Mesendoderm (in vitro differentiated cells): ENCODE measurements at regions not wholly inside any gene's neighbourhood (a gene's known extent, or its start where the extent isn't known, plus 50 kb on each side); places are given as distances from the start of the nearest gene placed in this dataset.
"Not testable (repeated sequence)": the region's sequence is repeated elsewhere in the genome, so short reads cannot be mapped to it uniquely, and the experiment has no call there.

Experiments
- DNase-seq: peaks from one replicate; pipeline ENCODE4 v3.0.0; 2013
- H2AK5ac ChIP-seq: 2 replicates; pipeline ENCODE4 v1.6.1; 2013; ENCODE audit warnings: low read length, inconsistent platforms
- H2BK120ac ChIP-seq: 2 replicates; pipeline ENCODE4 v1.6.1; 2013; ENCODE audit warnings: low read depth, mild to moderate bottlenecking, low read length, moderate library complexity, mixed read lengths
- H2BK15ac ChIP-seq: replicated peaks from 2 replicates; pipeline ENCODE4 v1.6.1; 2013; ENCODE audit warnings: low read depth, mild to moderate bottlenecking, moderate library complexity
- H2BK5ac ChIP-seq: 2 replicates; pipeline ENCODE4 v1.6.1; 2013; ENCODE audit warnings: low read length, inconsistent platforms
- H3K18ac ChIP-seq: 2 replicates; pipeline ENCODE4 v1.6.1; 2013; ENCODE audit warnings: mild to moderate bottlenecking, low read length, mixed read lengths
- H3K23ac ChIP-seq: one replicate; pipeline ENCODE4 v1.6.1; 2013; ENCODE audit warnings: low read length
- H3K27ac ChIP-seq: 2 replicates; pipeline ENCODE4 v1.5.1; 2013; ENCODE audit warnings: low read depth, mild to moderate bottlenecking, inconsistent platforms, low read length, moderate library complexity
- H3K27me3 ChIP-seq: 2 replicates; pipeline ENCODE4 v1.6.1; 2013; ENCODE audit warnings: low read length, control low read depth, mild to moderate bottlenecking, inconsistent platforms; ENCODE audit not compliant: insufficient read depth, poor library complexity
- H3K36me3 ChIP-seq: 2 replicates; pipeline ENCODE4 v1.6.1; 2013; ENCODE audit warnings: low read length, inconsistent platforms; ENCODE audit not compliant: control insufficient read depth, insufficient read depth
- H3K4ac ChIP-seq: one replicate; pipeline ENCODE4 v1.6.1; 2013; ENCODE audit warnings: low read depth, mild to moderate bottlenecking, low read length, moderate library complexity
- H3K4me1 ChIP-seq: 2 replicates; pipeline ENCODE4 v1.6.1; 2013; ENCODE audit warnings: low read depth, low read length, inconsistent platforms; ENCODE audit not compliant: control insufficient read depth
- H3K4me2 ChIP-seq: 2 replicates; pipeline ENCODE4 v1.6.1; 2013; ENCODE audit warnings: low read length
- H3K4me3 ChIP-seq: 2 replicates; pipeline ENCODE4 v1.5.1; 2013; ENCODE audit warnings: mild to moderate bottlenecking, low read length
- H3K56ac ChIP-seq: one replicate; pipeline ENCODE4 v1.6.1; 2013; ENCODE audit warnings: low read length
- H3K79me1 ChIP-seq: 2 replicates; pipeline ENCODE4 v1.6.1; 2013; ENCODE audit warnings: low read length, inconsistent platforms
- H3K79me2 ChIP-seq: 2 replicates; pipeline ENCODE4 v1.6.1; 2013; ENCODE audit warnings: mild to moderate bottlenecking, low read length; ENCODE audit not compliant: control insufficient read depth, insufficient read depth
- H3K9ac ChIP-seq: 2 replicates; pipeline ENCODE4 v1.6.1; 2013; ENCODE audit warnings: low read length, inconsistent platforms
- H4K5ac ChIP-seq: one replicate; pipeline ENCODE4 v1.6.1; 2013; ENCODE audit warnings: low read length
- H4K8ac ChIP-seq: one replicate; pipeline ENCODE4 v1.6.1; 2013; ENCODE audit warnings: low read depth, mild to moderate bottlenecking, control low read depth, low read length, moderate library complexity
- WGBS: extraction: QIAGEN DNeasy Blood & Tissue Kit; methylation state at CpG from one replicate; pipeline ENCODE4 v1.1.7; 2013; ENCODE audit warnings: low lambda C conversion rate, missing lambda C conversion rate; ENCODE audit not compliant: insufficient coverage; ENCODE audit errors: extremely low coverage; 5-methylcytosine and 5-hydroxymethylcytosine counted together

DNA sequence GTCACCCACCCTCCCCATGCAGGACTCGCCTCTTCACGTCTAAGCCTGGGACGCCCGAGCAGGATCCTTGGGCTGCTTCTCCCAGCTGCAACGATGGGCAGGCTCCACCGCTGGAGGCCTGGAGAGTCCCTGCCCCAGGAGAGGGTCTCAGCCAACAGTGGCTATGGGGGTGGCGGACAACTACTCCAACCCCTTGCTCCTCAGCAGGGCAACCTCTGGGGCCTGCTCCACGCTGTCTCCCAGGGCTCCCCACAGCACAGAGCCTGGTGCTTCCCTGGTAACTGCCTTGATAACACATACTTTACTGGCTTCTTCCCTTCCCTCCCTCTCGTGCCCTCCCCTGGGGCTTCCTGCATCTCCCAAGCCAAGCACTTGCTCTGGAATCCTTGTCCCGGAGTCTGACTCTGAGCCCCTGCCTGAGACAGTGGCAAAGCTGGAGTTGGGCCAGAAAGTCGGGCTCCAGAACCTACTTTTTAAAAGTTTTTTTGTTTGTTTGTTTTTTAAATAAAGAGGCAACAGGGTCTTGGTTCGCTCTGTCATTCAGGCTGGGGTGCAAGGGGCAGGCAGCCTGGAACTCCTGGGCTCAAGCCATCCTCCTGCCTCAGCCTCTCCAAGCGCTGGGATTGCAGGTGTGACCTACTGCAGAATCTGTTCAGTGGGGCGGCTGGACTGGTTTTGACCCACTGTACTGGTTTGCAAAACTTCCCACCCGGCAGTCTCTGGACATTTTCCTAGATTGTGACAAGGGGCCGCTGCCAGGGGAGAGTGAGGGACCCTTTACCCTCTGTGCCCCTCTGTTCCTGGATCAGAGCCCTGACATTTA is 99.4 kb downstream of the TNFRSF13B start:
- WGBS, result no CpG with 5 or more reads among the region's 16 CpGs
- no peak overlapping the region for H3K23ac ChIP-seq

DNA sequence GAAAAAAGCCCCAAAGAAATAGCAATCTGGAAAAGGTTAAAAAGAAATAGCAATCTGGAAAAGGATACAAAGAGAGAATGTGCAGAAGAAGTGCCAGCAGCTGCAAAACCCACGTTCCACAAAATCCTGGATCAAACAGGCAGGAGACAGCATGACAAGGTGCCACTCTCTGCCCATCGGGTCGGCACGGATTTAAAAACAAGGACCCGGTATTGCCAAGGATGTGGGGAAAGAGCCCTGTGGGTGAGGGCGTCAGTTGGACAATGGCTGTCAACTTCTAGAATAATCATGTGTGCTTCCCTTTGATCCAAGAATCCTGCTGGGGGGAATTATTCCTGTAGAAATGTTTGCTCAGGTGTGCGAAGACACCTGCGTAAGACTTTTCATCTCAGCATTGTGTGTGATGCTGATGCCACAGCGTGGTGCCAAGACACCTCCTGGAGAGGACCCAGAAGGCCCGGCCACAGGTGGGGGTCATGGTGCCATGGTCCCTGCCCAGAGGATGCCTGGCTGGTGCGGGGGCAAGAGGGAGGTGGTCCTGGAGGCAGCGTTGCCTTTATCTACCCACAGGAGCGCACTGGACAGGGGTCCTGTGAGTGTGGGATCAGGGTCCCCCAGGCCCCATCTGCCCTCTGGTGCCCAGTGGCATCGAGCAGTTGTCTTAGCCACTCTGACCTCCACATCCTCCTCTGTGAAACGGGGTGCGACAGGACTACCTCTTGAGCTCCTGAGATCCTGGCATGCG is 100.3 kb downstream of the TNFRSF13B start:
- H3K4me1 ChIP-seq, H3K27ac ChIP-seq, H3K4me3 ChIP-seq, H2BK15ac ChIP-seq, H3K79me1 ChIP-seq, H3K18ac ChIP-seq, H3K56ac ChIP-seq, H4K5ac ChIP-seq, DNase-seq, H3K23ac ChIP-seq, H2BK120ac ChIP-seq, H3K4me2 ChIP-seq, H3K9ac ChIP-seq, H2BK5ac ChIP-seq, H2AK5ac ChIP-seq, H3K27me3 ChIP-seq, H3K79me2 ChIP-seq, H4K8ac ChIP-seq, H3K4ac ChIP-seq, H3K36me3 ChIP-seq: not testable (repeated sequence)
- no CpG with 5 or more reads among the region's 17 CpGs for WGBS

More for the DNA sequence above, 99.4 kb downstream of the TNFRSF13B start:
- H3K56ac ChIP-seq, result peak overlapping the region; percentile 3
- H3K4me2 ChIP-seq, result no peak overlapping the region
- H4K5ac ChIP-seq, result no peak overlapping the region
- H3K4me1 ChIP-seq, result no peaks in the 10 kb centered on the region
- no peak overlapping the region for H2AK5ac ChIP-seq
- no peak overlapping the region for H3K4ac ChIP-seq
- H3K4me3 ChIP-seq, result no peak overlapping the region
- H2BK120ac ChIP-seq, result peak overlapping the region; percentile 63
- H3K79me2 ChIP-seq, result no peaks in the 10 kb centered on the region
- H3K27ac ChIP-seq, result no peak overlapping the region
- DNase-seq, result no peak
- no peak overlapping the region for H3K9ac ChIP-seq
- no peaks in the 10 kb centered on the region for H3K27me3 ChIP-seq
- no peaks in the 10 kb centered on the region for H3K36me3 ChIP-seq
- H3K79me1 ChIP-seq, result no peaks in the 10 kb centered on the region
- H3K18ac ChIP-seq, result no peak overlapping the region
- no peak overlapping the region for H4K8ac ChIP-seq
- H2BK15ac ChIP-seq, result no peak overlapping the region
- no peak overlapping the region for H2BK5ac ChIP-seq

GRCh38 chr17:16870253-16871245 is 101.4 kb downstream of the TNFRSF13B start:
- no peak overlapping the region for H2BK15ac ChIP-seq
- H3K18ac ChIP-seq, result peak overlapping the region; percentile 1
- no peak overlapping the region for H3K9ac ChIP-seq
- no peak overlapping the region for H3K4me2 ChIP-seq
- no peak overlapping the region for H3K27ac ChIP-seq
- no peaks in the 10 kb centered on the region for H3K4me1 ChIP-seq
- H3K23ac ChIP-seq, result no peak overlapping the region
- no peak overlapping the region for H4K5ac ChIP-seq
- H3K79me2 ChIP-seq, result no peaks in the 10 kb centered on the region
- H2AK5ac ChIP-seq, result no peak overlapping the region
- H3K27me3 ChIP-seq, result no peaks in the 10 kb centered on the region
- H2BK120ac ChIP-seq, result no peak overlapping the region
- no peak overlapping the region for H3K56ac ChIP-seq
- no peak overlapping the region for H2BK5ac ChIP-seq
- H3K4me3 ChIP-seq, result no peak overlapping the region
- DNase-seq, result no peak
- no peaks in the 10 kb centered on the region for H3K36me3 ChIP-seq
- no peak overlapping the region for H4K8ac ChIP-seq
- no peak overlapping the region for H3K4ac ChIP-seq
- no CpG with 5 or more reads among the region's 26 CpGs for WGBS
- no peaks in the 10 kb centered on the region for H3K79me1 ChIP-seq

DNA sequence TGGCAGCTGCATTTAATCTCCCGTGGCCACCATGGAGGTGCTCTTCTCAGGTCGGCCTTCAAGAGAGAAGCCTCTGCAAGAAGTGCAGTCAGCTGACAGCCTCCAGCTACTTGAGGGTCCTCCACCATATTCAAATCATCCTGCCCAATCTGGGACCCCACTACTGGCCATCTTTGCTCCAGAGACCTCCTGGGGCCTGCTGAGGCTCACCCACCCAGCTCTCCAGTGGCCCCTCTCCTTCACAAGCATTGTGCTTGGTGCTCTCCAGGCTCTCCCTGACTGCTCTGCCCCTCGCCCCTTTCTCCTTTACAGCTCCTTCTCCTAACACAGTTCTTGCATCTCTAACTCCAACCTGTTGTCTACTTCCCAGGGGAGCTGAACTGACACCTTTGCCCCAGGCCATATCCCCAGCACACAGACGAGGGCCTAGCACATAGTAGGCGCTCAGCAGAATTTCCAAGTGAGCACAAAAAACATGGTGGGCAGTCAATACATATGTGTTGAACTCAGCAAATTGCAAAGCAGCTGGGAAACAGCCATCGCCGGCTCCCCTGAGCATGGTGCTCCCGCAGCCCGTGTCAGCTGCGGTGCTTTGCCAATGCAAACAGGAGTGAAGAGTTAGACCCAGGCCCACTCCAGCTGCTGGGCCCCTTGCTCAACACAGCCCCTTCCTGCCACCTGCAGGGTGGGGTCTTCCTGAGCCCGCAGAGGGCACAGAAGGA is 102.2 kb downstream of the TNFRSF13B start:
- DNase-seq, H4K5ac ChIP-seq, H3K23ac ChIP-seq, H3K9ac ChIP-seq, H2AK5ac ChIP-seq, H3K27me3 ChIP-seq, H3K79me1 ChIP-seq, H3K36me3 ChIP-seq, H3K4me3 ChIP-seq, H3K4ac ChIP-seq, H3K4me2 ChIP-seq, H2BK5ac ChIP-seq, H2BK15ac ChIP-seq, H4K8ac ChIP-seq, H3K79me2 ChIP-seq, H3K4me1 ChIP-seq, H3K56ac ChIP-seq, H3K27ac ChIP-seq: not testable (repeated sequence)
- WGBS, result no CpG with 5 or more reads among the region's 11 CpGs
- peak overlapping the region; percentile 46 for H2BK120ac ChIP-seq
- peak overlapping the region; percentile 19 for H3K18ac ChIP-seq

DNA sequence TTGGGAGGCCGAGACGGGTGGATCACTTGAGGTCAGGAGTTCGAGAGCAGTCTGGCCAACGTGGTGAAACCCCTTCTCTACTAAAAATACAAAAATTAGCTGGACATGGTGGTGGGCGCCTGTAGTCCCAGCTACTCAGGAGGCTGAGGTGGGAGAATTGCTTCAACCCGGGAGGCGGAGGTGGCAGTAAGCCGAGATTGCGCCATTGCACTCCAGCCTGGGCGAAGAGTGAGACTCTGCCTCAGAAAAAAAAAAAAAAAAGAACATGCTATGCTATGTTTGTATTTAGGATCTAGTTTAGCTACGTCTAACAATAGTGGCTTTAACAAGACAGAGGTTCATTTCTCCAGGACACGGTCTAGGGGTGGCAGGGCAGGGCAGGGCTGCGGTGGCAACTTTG is 103.3 kb downstream of the TNFRSF13B start:
- H3K4me2 ChIP-seq, H3K18ac ChIP-seq, H3K27me3 ChIP-seq, H3K4ac ChIP-seq, H3K27ac ChIP-seq, H3K4me1 ChIP-seq, H3K4me3 ChIP-seq, H2BK120ac ChIP-seq, H2AK5ac ChIP-seq, H3K9ac ChIP-seq, DNase-seq, H4K8ac ChIP-seq, H4K5ac ChIP-seq, H2BK15ac ChIP-seq, H2BK5ac ChIP-seq, H3K23ac ChIP-seq, H3K79me2 ChIP-seq, H3K79me1 ChIP-seq, H3K36me3 ChIP-seq: not testable (repeated sequence)
- WGBS, result no CpG with 5 or more reads among the region's 13 CpGs
- peak overlapping the region; percentile 42 for H3K56ac ChIP-seq
